ENCODE measurements at regions not wholly inside any gene's neighbourhood (a gene's known extent, or its start where the extent isn't known, plus 50 kb on each side); places are given as distances from the start of the nearest gene placed in this dataset.

GRCh38 chr3:164918905-164919304 is 159.4 kb downstream of the SI start:
- peaks cover 3% of the 10 kb centered on the region in 2 experiments; a peak in 4 of 5 replicates for H3K9me3 Mint-ChIP-seq
- peaks cover 0 to 4% (median under 1%) of the 10 kb centered on the region in 3 experiments; a peak in 5 of 7 replicates for H3K36me3 Mint-ChIP-seq (ENCODE audit: insufficient read depth in 1 of 3, low read depth in 3 of 3)
- H2BK12ac ChIP-seq (ENCODE audit: insufficient read length, low read depth, low read length), result no peak overlapping the region
- no peak overlapping the region for H3T11ph ChIP-seq (ENCODE audit: low read length)
- H4K91ac ChIP-seq (ENCODE audit: insufficient read length, low read depth, low read length), result no peak overlapping the region
- no peak overlapping the region for H3K9ac ChIP-seq (ENCODE audit: extremely low read depth, insufficient read length, low read length)
- H4K20me1 ChIP-seq (ENCODE audit: control insufficient read depth, insufficient read depth, insufficient read length), result no peaks in the 10 kb centered on the region
- H2BK5ac ChIP-seq (ENCODE audit: insufficient read length, low read length), result no peak overlapping the region
- no peak overlapping the region for H2AK5ac ChIP-seq (ENCODE audit: insufficient read length, low read length)
- no peaks in the 10 kb centered on the region for H3K27me3 Mint-ChIP-seq (ENCODE audit: low read depth)
- no peak overlapping the region for H4K8ac ChIP-seq (replicated peaks; ENCODE audit: insufficient read length, low read depth, low read length)
- no peaks in the 10 kb centered on the region for H3K79me1 ChIP-seq (ENCODE audit: insufficient read depth, low read depth, low read length, poor library complexity, severe bottlenecking)
- H3K4ac ChIP-seq (ENCODE audit: low read depth, low read length), result no peak overlapping the region
- no peak for TF ChIP-seq CTCF (conservative IDR thresholded peaks at IDR 0.05)
- H2AFZ ChIP-seq (ENCODE audit: low read length), result no peak overlapping the region
- H2BK15ac ChIP-seq (ENCODE audit: low read depth, low read length), result no peak overlapping the region
- H3K18ac ChIP-seq (ENCODE audit: insufficient read length, low read depth, low read length), result no peak overlapping the region
- H3K4me1 Mint-ChIP-seq, result no peaks in the 10 kb centered on the region
- no peak overlapping the region for H2BK120ac ChIP-seq (ENCODE audit: low read depth, low read length, poor library complexity, severe bottlenecking)
- H4K5ac ChIP-seq (ENCODE audit: insufficient read length, low read depth, low read length), result no peak overlapping the region
- no peak overlapping the region for H3K14ac ChIP-seq (ENCODE audit: insufficient read depth, low read length)
- H3K56ac ChIP-seq (ENCODE audit: insufficient read length, low read depth, low read length), result no peak overlapping the region
- H3K23ac ChIP-seq (ENCODE audit: insufficient read length, low read depth, low read length), result no peak overlapping the region
- H3K27ac Mint-ChIP-seq, result no peak overlapping the region
- no peak for DNase-seq
- H3K23me2 ChIP-seq (ENCODE audit: insufficient read length, low read depth, low read length, poor library complexity, severe bottlenecking), result no peaks in the 10 kb centered on the region
- no peak overlapping the region for H3K27ac ChIP-seq (ENCODE audit: insufficient read length, low read depth, low read length)
- H3K9me3 ChIP-seq (ENCODE audit: control insufficient read depth, low read depth, low read length), result no peaks in the 10 kb centered on the region
- H3K4me1 ChIP-seq (ENCODE audit: insufficient read depth, low read length), result no peaks in the 10 kb centered on the region
- no peaks in the 10 kb centered on the region for H3K27me3 ChIP-seq (ENCODE audit: insufficient read depth, low read length)
- H2BK20ac ChIP-seq (ENCODE audit: low read depth, low read length, poor library complexity, severe bottlenecking), result no peak overlapping the region
- H3K79me2 ChIP-seq (ENCODE audit: insufficient read depth, low read length), result no peaks in the 10 kb centered on the region
- WGBS (ENCODE audit: extremely low coverage, insufficient read length, low lambda C conversion rate), result no CpG with 5 or more reads among the region's 2 CpGs
- no peak overlapping the region for H3K4me2 ChIP-seq (ENCODE audit: insufficient read depth, insufficient read length, low read length)
- no peak overlapping the region for H3K4me3 Mint-ChIP-seq
